Fibroblast of lung (primary cell): ENCODE measurements at regions not wholly inside any gene's neighbourhood (a gene's known extent, or its start where the extent isn't known, plus 50 kb on each side); places are given as distances from the start of the nearest gene placed in this dataset.

Experiments used
- DNase-seq, 2 donors: peaks; one replicate each; pipeline versions ENCODE4 v3.0.0 to v3.0.0-alpha.2; 2010; ENCODE audit warnings: low read depth in 2 of 2
- H2AFZ ChIP-seq: 2 replicates; pipeline ENCODE4 v1.5.1; 2012; ENCODE audit warnings: low read length, control low read depth, inconsistent platforms
- H3K27ac ChIP-seq: 2 replicates; pipeline ENCODE4 v1.5.1; 2011; ENCODE audit warnings: low read length, control low read depth; ENCODE audit not compliant: insufficient read depth
- H3K27me3 ChIP-seq: 2 replicates; pipeline ENCODE4 v1.5.1; 2011; ENCODE audit warnings: mild to moderate bottlenecking, low read length; ENCODE audit not compliant: control insufficient read depth, insufficient read depth
- H3K36me3 ChIP-seq: 2 replicates; pipeline ENCODE4 v1.5.1; 2011; ENCODE audit warnings: low read length; ENCODE audit not compliant: control insufficient read depth, insufficient read depth
- H3K4me1 ChIP-seq: 2 replicates; pipeline ENCODE4 v1.5.1; 2011; ENCODE audit warnings: low read length; ENCODE audit not compliant: control insufficient read depth, insufficient read depth; ENCODE audit errors: extremely low read depth
- H3K4me2 ChIP-seq: 2 replicates; pipeline ENCODE4 v1.5.1; 2011; ENCODE audit warnings: low read length, control low read depth; ENCODE audit not compliant: insufficient read depth; ENCODE audit errors: extremely low read depth
- H3K4me3 ChIP-seq, 4 experiments: fragments of 200-600 bp in 1 of 4; sonication (generic) in 1 of 4; replicated peaks in 1 of 4; 2 replicates each; pipeline ENCODE4 v1.5.1; 2011 to 2016; ENCODE audit warnings: low read length in 4 of 4, low read depth in 3 of 4, mild to moderate bottlenecking in 3 of 4, control low read depth in 2 of 4, inconsistent platforms in 1 of 4, mixed read lengths in 1 of 4; ENCODE audit not compliant: insufficient read depth in 1 of 4; ENCODE audit errors: control extremely low read depth in 1 of 4
- H3K79me2 ChIP-seq: 2 replicates; pipeline ENCODE4 v1.5.1; 2012; ENCODE audit warnings: mild to moderate bottlenecking, low read length, inconsistent platforms; ENCODE audit not compliant: control insufficient read depth, insufficient read depth
- H3K9ac ChIP-seq: 2 replicates; pipeline ENCODE4 v1.5.1; 2011; ENCODE audit warnings: mild to moderate bottlenecking, low read length, control low read depth; ENCODE audit not compliant: insufficient read depth
- H3K9me3 ChIP-seq: 2 replicates; pipeline ENCODE4 v1.5.1; 2012; ENCODE audit warnings: low read depth, low read length; ENCODE audit not compliant: control insufficient read depth, insufficient read depth
- H4K20me1 ChIP-seq: 2 replicates; pipeline ENCODE4 v1.5.1; 2011; ENCODE audit warnings: low read length; ENCODE audit not compliant: control insufficient read depth, insufficient read depth; ENCODE audit errors: extremely low read depth
- EZH2 ChIP-seq: IDR thresholded peaks from 2 replicates; pipeline ENCODE4 v1.5.1; 2012; ENCODE audit warnings: low read length, control low read depth, mild to moderate bottlenecking; ENCODE audit errors: missing control alignments
- TF ChIP-seq, protein P1 (sequence below), 2 donors: IDR thresholded peaks in 1 of 2; conservative IDR thresholded peaks in 1 of 2; 1 replicate in 1 of 2; 2 replicates in 1 of 2; pipeline ENCODE4 v1.5.1; 2011 to 2012; ENCODE audit warnings: low read length in 2 of 2, control low read depth in 1 of 2, inconsistent platforms in 1 of 2, low read depth in 1 of 2, mild to moderate bottlenecking in 1 of 2

DNA sequence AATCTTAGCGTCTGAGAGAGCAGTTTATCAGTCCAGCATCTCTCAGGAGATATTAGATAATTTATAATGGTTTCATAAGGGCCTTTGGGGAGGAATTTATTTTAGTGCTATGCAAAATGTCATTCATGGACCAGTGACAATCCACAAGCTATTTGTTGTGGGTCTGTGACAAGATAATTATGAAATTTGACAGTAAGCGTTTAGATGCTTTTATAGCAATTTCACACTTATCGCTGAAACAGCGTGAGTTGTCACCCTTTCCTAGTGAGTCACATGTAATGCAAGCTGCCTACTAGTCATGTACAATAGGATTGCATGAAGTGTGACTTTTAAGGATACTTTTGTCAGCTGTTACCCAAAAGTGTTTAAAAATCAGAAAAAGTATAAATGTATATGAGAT, 315.6 kb upstream of the THBS1 start:
- H3K79me2 ChIP-seq: no peaks in the 10 kb centered on the region
- H2AFZ ChIP-seq: no peak overlapping the region
- no peaks in the 10 kb centered on the region for H3K36me3 ChIP-seq
- no peaks in the 10 kb centered on the region for H3K27me3 ChIP-seq
- no peak overlapping the region for H3K4me3 ChIP-seq
- H4K20me1 ChIP-seq: no peaks in the 10 kb centered on the region
- H3K27ac ChIP-seq: no peak overlapping the region
- TF ChIP-seq, protein P1, sequence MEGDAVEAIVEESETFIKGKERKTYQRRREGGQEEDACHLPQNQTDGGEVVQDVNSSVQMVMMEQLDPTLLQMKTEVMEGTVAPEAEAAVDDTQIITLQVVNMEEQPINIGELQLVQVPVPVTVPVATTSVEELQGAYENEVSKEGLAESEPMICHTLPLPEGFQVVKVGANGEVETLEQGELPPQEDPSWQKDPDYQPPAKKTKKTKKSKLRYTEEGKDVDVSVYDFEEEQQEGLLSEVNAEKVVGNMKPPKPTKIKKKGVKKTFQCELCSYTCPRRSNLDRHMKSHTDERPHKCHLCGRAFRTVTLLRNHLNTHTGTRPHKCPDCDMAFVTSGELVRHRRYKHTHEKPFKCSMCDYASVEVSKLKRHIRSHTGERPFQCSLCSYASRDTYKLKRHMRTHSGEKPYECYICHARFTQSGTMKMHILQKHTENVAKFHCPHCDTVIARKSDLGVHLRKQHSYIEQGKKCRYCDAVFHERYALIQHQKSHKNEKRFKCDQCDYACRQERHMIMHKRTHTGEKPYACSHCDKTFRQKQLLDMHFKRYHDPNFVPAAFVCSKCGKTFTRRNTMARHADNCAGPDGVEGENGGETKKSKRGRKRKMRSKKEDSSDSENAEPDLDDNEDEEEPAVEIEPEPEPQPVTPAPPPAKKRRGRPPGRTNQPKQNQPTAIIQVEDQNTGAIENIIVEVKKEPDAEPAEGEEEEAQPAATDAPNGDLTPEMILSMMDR (conservative IDR thresholded peaks at IDR 0.05 in 1 of 2, IDR thresholded peaks at IDR 0.05 in 1 of 2; ENCODE audit: low read depth in 1 of 2, low read length in 2 of 2): no peak
- no peak for TF ChIP-seq EZH2
- no peaks in the 10 kb centered on the region for H3K9me3 ChIP-seq
- no peak overlapping the region for H3K4me2 ChIP-seq
- no peak for DNase-seq
- no peaks in the 10 kb centered on the region for H3K4me1 ChIP-seq
- H3K9ac ChIP-seq: no peak overlapping the region

DNA sequence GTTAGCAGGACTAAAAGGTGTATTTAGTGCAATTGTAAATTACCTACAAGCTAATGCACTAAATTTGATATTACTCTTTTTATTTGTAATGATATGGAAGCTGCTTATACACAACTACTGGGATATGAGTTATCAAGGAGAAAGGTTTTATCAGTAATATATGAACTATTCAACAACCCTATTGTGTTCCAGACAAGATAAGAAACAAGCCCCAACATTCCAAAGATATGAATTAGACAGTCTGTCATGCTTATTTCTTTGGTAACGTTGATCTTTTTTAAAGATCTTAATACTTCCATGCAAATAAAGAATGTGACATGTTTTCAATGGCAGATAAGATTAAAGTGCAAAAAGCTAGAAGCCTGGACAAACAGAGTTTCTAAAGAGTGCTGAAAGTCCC, 314.0 kb upstream of the THBS1 start:
- H3K4me1 ChIP-seq: no peaks in the 10 kb centered on the region
- no peaks in the 10 kb centered on the region for H3K36me3 ChIP-seq
- no peak overlapping the region for H3K4me3 ChIP-seq
- H3K9me3 ChIP-seq: no peaks in the 10 kb centered on the region
- H4K20me1 ChIP-seq: no peaks in the 10 kb centered on the region
- no peak overlapping the region for H3K27ac ChIP-seq
- H2AFZ ChIP-seq: no peak overlapping the region
- H3K79me2 ChIP-seq: no peaks in the 10 kb centered on the region
- no peak for TF ChIP-seq EZH2
- TF ChIP-seq, protein P1 (conservative IDR thresholded peaks at IDR 0.05 in 1 of 2, IDR thresholded peaks at IDR 0.05 in 1 of 2; ENCODE audit: low read depth in 1 of 2, low read length in 2 of 2): no peak
- no peak overlapping the region for H3K4me2 ChIP-seq
- no peaks in the 10 kb centered on the region for H3K27me3 ChIP-seq
- H3K9ac ChIP-seq: no peak overlapping the region
- DNase-seq: peak in 1 of 2 donors; percentile 53

DNA sequence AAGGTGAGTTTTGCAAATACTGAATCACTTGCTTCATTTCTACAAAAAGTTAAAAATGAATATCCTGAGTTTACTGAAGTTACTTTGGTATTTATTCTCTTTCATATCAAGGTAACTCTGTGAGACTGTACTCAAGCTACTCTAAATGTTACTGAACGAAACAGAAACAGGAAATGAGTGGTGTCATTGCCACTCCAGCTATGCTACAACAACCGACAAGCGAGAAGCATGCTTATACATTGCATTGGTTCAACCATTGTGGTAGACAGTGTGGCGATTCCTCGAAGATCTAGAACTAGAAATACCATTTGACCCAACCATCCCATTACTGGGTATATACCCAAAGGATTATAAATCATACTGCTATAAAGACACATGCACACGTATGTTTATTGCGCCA, 313.2 kb upstream of the THBS1 start:
- Histone ChIP-seq H3K79me2 (no peaks in the 10 kb centered on the region), H2AFZ (no peak overlapping the region), H3K4me2 (no peak overlapping the region), H3K9ac (no peak overlapping the region), H3K4me3 (no peak overlapping the region), H3K27ac (no peak overlapping the region), H3K27me3 (no peaks in the 10 kb centered on the region), H3K36me3 (no peaks in the 10 kb centered on the region), H3K4me1 (no peaks in the 10 kb centered on the region), H4K20me1 (no peaks in the 10 kb centered on the region), H3K9me3 (no peaks in the 10 kb centered on the region)
- DNase-seq: peak in 1 of 2 donors; percentile 51
- TF ChIP-seq EZH2: no peak
- TF ChIP-seq, protein P1 (conservative IDR thresholded peaks at IDR 0.05 in 1 of 2, IDR thresholded peaks at IDR 0.05 in 1 of 2; ENCODE audit: low read depth in 1 of 2, low read length in 2 of 2): no peak
